ENCODE measurements at regions not wholly inside any gene's neighbourhood (a gene's known extent, or its start where the extent isn't known, plus 50 kb on each side); places are given as distances from the start of the nearest gene placed in this dataset.

DNA sequence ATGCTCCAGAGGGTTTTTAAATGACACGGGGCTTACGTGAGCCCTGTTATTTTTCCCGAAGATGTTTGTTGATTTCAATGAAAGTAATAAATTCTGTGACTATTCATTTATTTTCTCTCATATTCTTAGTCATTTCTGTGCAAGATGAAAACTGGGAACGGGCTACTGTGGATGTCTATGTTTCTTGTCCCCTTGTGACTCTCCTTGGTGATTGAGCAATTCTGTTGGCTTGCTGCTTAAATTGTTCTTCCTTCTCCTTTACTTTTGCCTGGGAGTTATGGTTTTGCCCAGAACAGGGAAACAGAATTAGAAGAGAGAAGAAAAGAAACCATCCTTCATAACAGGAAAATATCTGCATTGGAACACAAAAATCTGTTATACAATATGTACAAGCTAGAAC, 508.2 kb upstream of the DSEL start:
- TF ChIP-seq, protein P1, sequence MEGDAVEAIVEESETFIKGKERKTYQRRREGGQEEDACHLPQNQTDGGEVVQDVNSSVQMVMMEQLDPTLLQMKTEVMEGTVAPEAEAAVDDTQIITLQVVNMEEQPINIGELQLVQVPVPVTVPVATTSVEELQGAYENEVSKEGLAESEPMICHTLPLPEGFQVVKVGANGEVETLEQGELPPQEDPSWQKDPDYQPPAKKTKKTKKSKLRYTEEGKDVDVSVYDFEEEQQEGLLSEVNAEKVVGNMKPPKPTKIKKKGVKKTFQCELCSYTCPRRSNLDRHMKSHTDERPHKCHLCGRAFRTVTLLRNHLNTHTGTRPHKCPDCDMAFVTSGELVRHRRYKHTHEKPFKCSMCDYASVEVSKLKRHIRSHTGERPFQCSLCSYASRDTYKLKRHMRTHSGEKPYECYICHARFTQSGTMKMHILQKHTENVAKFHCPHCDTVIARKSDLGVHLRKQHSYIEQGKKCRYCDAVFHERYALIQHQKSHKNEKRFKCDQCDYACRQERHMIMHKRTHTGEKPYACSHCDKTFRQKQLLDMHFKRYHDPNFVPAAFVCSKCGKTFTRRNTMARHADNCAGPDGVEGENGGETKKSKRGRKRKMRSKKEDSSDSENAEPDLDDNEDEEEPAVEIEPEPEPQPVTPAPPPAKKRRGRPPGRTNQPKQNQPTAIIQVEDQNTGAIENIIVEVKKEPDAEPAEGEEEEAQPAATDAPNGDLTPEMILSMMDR (IDR thresholded peaks at IDR 0.05) = no peak
- TF ChIP-seq EZH2 (IDR thresholded peaks at IDR 0.05) = no peak
- no peak for TF ChIP-seq EZH2phosphoT487 (IDR thresholded peaks at IDR 0.05)
